ENCODE measurements at regions not wholly inside any gene's neighbourhood (a gene's known extent, or its start where the extent isn't known, plus 50 kb on each side); places are given as distances from the start of the nearest gene placed in this dataset.
"Not testable (repeated sequence)": the region's sequence is repeated elsewhere in the genome, so short reads cannot be mapped to it uniquely, and the experiment has no call there.

DNA sequence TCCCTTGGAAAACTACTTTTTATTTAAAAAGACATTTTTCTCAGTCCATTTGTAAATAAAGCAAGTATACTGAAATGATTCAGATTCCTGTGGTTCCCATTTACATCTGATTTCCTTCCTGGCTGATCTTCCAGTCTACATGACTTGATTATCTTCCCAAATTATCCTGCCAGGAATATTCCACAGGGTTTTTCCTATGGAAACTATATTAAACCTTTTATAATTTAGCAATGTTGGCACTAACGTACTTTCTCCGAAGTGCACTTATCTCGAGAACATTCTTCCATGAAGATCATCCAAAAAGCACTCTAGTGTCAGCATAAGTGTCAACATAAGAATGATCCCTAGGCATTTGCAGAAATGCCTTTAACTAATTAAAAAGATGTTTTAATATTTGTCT is 347.7 kb upstream of the KIF2B start:
- DNase-seq = no peak

DNA sequence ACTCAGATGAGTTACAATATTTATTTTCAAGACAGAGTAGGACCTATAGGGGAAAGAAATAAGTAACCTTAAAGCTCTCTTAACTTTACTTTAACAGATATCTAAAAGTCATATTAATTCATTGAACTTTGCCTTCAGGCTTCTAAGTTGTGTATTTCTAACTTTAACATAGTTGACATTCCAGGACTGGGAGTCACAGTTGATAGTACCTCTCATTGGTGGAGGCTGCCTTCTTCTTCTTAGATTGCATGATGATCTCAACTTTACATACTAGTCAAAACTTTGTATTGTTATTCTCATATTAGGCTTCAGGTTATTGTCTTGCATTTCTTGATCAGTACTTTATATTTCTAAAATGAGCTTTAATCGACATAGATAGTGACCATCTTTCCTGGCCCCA is 350.1 kb upstream of the KIF2B start:
- DNase-seq = no peak

DNA sequence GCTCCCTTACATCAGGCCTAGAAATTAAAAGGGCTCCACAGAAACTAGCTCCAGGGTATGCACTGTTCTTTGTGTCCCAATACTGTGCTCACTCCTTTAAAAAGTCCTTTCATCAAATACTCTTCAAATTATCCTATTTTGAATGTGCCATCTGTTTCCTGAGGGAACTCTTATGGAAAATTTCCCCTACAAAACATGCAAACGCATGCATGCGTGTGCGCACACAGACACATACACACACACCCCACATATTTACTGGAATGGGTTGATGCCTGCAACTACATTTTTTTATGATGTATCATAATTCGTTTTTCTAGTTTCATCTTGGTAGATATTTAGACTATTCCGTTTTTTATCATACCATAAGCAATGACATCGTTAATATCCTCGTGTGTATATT is 351.2 kb upstream of the KIF2B start:
- no peak for DNase-seq

DNA sequence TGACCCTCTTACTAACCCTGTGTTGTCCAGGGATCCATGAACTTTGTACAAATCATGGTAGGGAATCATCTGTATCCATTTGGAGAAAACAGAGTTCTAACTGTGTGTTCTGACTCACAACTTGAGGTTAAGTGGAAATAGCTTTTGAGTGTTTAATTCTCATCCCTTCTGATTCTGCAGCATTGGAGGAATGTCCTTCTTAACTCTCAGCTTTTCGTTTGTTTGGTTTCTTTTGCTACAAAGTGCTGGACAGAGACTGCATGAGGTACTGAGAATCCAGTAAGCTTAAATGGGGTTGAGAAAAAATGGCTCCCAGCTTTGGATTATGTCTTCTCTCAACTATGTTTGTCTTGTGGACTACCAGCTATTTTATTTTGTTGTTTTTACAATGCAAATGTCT is 352.1 kb upstream of the KIF2B start:
- no peak for DNase-seq

DNA sequence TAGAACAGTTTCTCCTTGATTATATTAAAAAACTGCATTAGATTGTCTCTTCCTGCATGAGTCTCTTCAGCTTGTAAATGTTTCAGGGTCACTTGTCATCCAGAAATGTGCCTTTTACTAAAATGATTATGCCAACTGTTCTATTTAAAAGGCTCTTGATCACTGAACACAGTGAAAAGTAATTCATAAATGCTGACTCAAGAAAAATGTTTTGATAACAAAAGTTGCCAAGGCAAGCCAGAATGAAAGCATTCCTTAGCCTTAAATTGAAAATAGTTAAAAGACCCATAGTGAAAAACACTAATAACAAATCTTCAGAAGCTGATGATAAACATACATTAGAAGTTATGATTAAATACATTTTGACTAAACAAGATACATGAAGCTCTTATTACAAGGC is 356.0 kb upstream of the KIF2B start:
- DNase-seq = no peak

DNA sequence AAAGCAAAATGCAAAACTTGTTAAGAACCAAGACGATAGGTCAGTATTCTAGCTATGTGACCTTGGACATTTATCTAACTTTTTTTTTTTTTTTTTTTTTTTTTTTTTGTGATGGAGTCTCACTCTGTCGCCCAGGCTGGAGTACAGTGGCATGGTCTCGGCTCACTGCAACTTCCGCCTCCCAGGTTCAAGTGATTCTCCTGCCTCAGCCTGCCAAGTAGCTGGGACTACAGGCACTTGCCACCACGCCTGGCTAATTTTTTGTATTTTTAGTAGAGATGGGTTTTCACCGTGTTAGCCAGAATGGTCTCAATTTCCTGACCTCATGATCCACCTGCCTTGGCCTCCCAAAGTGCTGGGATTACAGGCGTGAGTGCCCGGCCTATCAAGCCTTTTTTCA is 358.3 kb upstream of the KIF2B start:
- DNase-seq = not testable (repeated sequence)

DNA sequence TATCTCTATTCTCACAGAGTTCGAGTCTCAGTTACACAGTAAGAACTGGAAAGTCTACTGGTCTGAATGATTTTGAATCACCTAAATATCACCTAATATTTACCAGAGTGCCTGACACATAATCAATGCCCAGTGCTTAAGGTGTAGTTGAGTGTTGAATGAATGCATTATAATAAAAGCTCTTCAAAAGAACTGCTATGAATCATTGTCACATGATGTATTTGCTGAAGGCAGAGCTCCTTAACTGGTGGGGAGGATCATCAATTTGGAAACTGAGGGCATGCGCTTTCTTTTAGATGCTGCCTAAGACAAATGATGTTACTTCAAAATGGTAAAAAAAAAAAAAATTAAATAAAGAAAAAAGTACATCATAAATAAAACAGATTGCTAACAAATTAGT is 359.4 kb upstream of the KIF2B start:
- no peak for DNase-seq

DNA sequence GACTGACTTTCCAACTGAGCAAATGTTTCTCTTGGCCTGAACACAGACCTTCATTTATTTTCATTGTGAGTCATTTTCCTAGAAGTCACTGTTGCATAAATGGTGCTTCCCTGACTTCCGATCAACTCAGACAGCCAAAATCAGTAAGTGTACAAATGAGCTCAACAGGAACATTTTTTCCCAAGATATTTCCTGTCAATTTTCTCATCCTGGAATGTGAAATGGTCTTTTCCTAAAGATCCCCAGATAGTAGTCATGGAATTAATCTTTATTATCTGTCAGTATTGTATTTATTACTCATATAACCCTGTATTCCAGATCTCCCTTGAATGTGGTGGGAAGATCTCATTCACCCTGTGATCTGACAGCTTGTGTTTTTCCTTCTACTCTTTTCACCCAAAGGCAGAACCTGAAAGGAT is 360.3 kb upstream of the KIF2B start:
- DNase-seq = no peak

DNA sequence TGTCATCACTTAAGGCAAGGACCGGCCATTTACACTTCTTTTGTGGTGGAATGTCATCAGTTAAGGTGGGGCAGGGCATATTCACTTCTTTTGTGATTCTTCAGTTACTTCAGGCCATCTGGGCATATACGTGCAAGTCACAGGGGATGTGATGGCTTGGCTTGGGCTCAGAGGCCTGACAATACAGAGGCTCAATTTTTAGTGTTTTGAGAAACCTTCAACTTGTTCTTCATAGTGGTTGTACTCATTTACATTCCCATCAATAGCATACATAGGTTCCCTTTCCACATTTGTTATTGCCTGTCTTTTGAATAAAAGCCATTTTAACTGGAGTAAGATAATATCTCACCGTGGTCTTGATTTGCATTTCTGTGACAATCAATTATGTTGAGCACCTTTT is 366.8 kb upstream of the KIF2B start:
- DNase-seq = not testable (repeated sequence)

DNA sequence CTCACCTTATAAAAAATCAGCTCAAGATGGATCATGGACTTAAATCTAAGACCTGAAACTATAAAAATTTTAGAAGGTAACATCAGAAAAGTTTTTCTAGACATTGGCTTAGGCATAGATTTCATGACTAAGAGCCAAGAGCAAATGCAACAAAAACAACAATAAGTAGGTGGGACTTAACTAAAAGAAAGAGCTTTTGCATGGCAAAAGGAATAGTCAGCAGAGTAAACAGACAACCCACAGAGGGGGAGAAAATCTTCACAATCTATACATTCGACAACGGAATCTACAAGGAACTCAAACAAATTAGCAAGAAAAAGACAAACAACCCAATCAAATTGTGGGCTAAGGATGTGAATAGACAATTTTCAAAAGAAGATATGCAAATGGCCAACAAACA is 368.4 kb upstream of the KIF2B start:
- DNase-seq = no peak

DNA sequence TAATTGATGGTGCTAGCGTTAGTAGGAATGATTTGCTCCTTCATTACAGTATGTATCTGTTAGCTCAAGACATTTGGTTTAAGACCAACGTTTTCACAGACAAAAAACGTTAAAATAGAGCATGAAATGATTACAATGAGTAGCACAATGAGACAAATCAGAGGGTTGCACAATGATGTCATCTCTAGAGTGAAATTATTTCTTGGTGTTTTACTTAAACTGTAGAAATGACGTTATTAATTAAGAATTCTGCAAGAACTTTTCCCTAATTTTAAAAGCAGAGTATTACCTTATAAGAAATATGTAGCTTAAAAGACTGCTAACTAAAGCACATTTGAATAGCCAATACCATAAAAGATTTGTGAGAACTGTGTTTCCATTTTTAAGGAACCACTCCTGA is 373.4 kb upstream of the KIF2B start:
- no peak for DNase-seq

DNA sequence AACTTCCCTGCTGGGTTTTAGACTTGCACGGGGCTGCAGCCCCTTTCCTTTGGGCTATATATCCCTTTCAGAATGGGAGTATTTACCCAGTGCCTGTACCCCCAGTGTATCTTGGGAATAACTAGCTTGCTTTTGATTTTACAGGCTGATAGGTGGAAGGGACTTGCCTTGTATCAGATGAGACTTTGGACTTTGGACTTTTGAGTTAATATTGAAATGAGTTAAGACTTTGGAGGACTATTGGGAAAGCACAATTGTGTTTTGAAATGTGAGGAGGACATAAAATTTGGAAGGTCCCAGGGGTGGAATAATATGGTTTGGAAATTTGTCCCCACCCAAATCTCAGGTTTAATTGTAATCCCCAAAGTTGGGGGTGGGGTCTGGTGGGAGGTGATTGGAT is 393.8 kb upstream of the KIF2B start:
- DNase-seq = no peak

DNA sequence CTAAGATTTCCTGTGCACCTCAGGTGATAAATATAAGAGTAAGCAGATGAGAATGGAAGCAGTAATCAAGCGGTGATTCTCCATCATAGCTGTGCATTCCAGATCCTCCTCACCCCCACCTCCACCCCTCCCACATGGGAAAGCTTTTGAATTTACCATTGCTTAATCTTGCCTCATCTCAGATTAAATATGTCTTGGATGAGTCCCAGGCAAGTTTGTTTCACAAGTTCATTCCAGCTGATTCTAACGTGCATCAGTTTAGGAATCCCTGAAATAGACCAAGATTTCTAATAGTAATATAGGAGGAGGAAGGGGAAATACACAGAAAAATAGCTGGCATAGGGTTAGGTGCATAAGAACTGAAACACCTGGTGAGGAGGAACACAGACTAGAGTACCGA is 396.2 kb upstream of the KIF2B start:
- no peak for DNase-seq

DNA sequence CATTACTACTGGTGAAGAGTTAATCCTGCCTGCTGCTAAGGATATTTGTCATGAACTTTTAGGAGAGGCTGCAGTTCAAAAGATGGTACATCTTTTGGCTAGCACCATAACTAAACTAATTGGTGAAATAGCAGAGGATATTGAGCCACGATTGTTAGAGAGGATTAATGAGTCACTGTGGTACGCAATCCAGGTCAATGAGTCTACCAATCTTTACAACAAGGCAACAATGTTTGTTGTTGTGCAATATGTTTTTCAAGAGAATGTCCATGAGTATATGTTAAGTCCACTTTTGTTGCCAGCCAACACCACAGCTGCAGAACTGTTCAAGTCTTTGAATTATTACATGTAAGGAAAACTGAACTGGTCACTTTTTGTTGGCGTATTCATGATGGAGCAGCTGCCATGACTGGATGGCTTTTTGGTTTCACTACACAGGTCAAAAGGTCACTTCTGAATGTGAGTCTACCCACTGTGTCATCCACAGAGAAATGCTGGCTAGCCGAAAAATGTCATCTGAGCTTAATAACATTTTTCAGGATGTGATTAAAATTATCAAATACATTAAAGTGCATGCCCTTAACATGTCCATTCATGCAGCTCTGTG is 402.6 kb upstream of the KIF2B start:
- DNase-seq = no peak

DNA sequence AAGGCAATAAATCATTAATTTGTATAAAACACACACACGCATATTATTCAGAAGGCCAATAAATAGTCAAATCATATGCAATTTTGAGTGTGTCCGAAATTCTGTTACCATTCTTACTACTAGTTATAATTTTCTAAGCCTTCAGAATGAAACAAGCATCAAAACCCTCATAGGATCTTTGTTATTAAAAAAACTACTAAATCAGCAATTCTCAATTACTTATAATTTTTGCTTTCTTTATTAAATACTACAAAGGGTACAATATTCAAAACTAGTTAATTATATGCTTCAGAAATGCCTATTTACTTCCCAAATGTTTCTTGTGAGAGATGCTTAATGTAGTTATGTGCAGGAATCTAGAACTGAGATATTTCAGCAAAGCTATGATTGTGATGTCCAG is 413.1 kb upstream of the KIF2B start:
- no peak for DNase-seq

DNA sequence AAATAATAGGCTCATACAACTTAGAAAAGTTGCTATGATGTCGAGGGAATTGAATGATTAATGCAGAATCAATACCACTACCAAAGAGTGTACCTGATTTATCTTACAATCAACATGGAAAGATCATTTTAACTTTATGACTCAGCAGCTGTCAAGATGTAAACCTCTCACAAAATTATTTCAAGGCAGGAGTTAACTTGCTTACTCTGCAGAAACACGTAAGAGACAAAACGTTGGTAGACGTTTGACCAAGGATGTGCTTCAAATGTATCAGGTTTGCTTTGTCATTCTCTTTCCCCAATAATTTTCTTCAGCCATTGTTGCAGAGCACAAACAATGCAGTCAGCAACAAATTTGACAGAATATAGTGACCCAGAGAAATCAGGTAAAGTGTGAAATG is 415.8 kb upstream of the KIF2B start:
- DNase-seq = no peak

DNA sequence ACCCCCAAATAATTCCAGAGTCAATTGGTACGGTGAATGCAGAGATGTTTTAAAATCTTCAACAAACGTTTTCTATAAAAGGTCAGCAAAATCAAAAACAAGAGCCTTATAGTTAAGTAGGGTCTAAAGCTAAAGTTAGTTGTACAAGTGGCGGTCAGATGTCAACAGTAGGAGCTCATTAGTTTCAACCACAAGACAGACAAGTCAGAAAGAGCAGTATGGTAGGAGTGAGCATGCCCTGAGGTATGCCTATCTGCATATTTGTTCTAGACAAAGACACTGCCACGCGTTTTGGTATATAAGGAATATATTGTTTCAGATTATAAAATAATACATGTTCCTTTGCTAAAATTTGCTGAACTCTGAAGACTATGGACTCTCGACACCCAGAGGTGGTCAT is 431.5 kb upstream of the KIF2B start:
- no peak for DNase-seq

DNA sequence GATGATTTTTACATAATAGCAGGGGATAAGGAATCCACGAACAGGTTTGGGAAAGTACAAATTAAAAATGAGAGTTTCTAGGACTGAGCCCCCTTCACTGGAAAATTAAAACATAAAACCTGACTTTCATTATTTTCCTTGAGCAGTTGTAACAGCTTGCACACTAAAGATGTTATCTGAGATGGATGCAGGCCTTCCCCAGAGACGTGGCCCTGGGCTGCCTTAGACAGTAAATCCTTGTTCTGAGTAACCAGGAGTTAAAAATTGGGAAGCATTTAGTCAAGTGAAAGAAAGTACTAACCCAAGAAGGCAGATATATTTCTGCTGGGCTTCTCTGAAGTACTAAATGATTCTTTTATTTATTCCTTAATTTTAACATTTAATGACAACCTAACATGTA is 432.2 kb upstream of the KIF2B start:
- no peak for DNase-seq

DNA sequence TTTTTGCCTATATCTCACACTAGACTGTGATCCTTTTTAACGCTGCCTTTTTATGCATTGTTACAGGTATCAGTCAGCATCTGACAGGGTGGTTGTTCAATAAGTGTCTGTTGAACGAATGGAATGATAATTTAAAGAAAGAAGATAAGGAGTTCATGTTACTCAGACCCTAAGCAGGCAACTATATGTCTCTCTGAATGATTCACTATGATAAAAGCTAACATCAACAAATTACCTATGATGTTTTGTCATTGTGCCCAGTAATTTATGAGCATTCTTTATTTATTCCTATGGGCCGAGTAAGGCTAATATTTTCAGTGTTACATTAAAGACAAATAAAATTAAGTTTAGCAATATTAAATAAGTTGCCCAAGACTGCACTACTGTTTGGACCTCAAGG is 435.0 kb upstream of the KIF2B start:
- DNase-seq = no peak

DNA sequence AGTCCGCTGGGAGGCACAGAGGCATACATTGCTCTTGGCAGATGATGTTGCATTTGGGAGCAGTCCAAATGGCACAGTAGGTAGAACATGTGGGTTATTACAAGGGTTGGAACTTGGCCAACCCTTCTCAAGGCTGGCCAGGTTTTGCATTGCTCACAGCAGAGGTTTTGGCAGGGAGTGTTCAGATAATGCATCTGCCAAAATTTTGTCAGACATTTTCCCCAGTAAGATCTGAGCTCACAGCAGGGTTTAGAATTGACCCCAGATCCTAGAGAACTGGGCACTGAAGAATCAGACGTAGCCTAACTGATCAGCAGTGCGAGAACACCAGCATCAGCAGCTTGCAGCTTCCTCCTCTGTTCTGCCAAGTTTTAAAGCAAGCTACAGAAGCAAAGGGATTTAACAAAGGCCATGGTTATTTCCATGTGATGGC is 468.8 kb upstream of the KIF2B start:
- DNase-seq = no peak

DNA sequence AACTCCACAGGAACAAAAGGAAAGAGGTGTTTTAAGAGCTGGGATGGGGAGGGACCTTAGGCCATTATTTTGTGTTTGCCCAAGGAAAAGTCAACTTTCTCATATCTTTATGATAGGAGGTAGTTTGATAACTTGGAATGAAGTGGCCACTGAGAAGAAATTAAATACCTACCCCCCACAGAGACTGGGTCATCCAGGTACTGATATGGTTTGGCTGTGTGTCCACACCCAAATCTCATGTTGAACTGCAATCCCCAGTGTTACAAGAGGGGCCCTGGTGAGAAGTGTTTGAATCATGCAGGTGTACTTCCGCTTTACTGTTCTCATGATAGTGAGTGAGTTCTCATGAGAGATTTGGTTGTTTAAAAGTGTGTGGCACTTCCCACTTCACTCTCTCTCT is 477.9 kb upstream of the KIF2B start:
- DNase-seq = no peak

DNA sequence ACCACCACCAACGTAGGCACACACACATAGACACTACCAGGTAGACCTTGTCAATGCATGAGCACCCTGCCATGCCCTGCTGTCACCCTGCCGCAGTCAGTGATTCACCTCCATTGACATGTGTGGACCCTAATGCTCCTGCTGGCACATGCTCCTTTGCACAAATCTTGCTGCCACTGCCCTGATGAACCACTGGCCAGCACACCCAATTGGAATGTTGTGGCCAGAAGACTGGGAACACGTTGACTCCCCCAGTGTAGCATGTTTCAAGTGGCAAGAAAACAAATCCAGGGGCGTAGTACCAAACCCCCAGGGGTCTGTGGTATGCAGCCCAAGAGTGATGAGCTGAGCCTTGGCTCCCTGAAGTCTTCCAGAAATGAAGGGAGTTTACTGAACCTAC is 486.4 kb upstream of the KIF2B start:
- no peak for DNase-seq

DNA sequence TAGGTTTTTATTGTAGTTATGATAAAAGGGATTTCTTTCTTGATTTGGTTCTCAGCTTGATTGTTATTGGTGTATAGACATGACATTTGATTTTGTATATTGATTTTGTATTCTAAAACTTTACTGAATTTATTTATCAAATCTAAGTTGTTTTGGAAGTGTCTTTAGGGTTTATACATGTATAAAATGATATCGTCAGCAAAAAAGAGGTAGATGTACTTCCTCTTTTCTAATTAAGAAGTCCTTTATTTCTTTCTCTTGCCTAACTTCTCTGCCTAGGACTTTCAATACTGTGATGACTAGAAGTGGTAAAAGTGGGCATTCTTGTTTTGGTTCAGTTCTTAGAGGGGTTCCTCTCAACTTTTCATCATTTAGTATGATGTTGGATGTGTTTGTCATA is 487.3 kb upstream of the KIF2B start:
- DNase-seq = no peak

DNA sequence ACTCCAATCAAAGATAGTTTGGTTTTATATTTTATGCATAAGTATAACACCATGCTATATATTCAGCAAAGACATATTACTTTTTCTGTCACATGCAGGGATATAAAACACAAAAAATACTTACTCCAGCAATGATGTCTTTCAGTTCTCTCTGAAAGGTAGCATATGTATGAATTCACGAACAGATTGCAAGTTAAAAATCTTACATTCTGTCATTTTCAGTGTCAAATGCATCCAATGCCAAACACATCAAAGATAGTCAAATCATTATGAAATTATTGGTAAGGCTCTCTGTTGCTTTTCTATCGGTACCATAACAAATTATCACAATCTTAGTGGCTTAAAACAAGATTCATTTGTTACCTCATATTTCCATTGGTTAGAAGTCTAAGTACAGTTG is 492.0 kb upstream of the KIF2B start:
- DNase-seq = no peak

DNA sequence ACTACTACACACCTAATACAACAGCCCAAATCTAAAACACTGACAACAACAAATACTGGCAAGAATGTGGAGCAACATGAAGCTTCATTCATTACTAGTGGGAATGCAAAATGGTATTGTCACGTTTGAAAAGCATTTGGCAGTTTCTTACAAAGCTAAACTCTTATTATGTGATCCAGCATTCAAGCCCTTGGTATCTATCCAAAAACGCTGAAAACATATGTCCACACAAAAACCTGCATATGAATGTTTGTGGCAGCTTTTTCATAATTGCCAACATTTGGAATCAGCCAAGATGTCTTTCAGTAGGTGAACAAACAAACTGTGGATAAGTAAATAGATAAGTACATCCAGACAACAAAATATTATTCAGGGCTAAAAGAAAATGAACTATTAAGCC is 501.1 kb upstream of the KIF2B start:
- DNase-seq = no peak

DNA sequence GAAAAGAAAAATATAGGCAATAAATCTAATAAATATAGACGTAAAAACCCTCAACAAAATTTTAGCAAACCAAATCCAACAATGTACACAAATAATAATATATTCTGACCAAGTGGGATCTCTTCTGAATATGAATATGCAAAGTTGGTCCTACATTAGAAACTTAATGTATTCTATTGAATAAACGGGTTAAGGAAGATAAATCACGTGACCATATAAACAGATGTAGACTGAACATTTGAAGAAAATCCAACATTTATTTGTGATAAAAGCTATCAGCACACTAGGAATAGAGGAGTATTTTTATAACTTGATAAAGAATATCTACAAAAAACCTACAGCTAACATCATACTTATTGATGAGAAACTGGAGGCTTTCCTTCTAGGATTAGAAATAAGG is 502.8 kb upstream of the KIF2B start:
- no peak for DNase-seq
